ENCODE measurements at regions not wholly inside any gene's neighbourhood (a gene's known extent, or its start where the extent isn't known, plus 50 kb on each side); places are given as distances from the start of the nearest gene placed in this dataset.

- TF ChIP-seq POLR2A (IDR thresholded peaks at IDR 0.05) (no peak), CTCF (IDR thresholded peaks at IDR 0.05) (no peak)
These were observed 849.4 kb downstream of the SLC4A3 start for GRCh38 chr2:220476877-220477276.
